ENCODE measurements at regions not wholly inside any gene's neighbourhood (a gene's known extent, or its start where the extent isn't known, plus 50 kb on each side); places are given as distances from the start of the nearest gene placed in this dataset.

- H3K9me3 ChIP-seq (replicated peaks; ENCODE audit: control insufficient read depth, insufficient read depth, low read length) = no peaks in the 10 kb centered on the region
- H3K4me2 ChIP-seq (ENCODE audit: control insufficient read depth, insufficient read depth) = no peak overlapping the region
- H4K20me1 ChIP-seq (ENCODE audit: control insufficient read depth, insufficient read depth) = no peaks in the 10 kb centered on the region
- in situ Hi-C loops (cut with MboI) = no loop called here
- no peak overlapping the region for H3K9ac ChIP-seq (ENCODE audit: control insufficient read depth, insufficient read depth, low read length)
- H3K27ac ChIP-seq (ENCODE audit: control insufficient read depth, insufficient read depth) = no peak overlapping the region
- SMC1A ChIA-PET (ENCODE audit: uncharacterized antibody, unreplicated experiment) = interaction anchor here (1.0 kb wide), 1 partner anchor 205 kb away, joined by 3 read pairs; no protein-coding TSS in a partner anchor
- no peaks in the 10 kb centered on the region for H3K36me3 ChIP-seq (ENCODE audit: control insufficient read depth in 2 of 2, insufficient read depth in 2 of 2, low read length in 1 of 2)
- TF ChIP-seq ZSCAN29 (IDR thresholded peaks at IDR 0.05) (no peak), SMAD1 (IDR thresholded peaks at IDR 0.05; ENCODE audit: low read depth, partially characterized antibody) (no peak), BMI1 (IDR thresholded peaks at IDR 0.05; ENCODE audit: borderline replicate concordance) (no peak), E4F1 (IDR thresholded peaks at IDR 0.05; ENCODE audit: borderline replicate concordance, partially characterized antibody) (no peak), MYC (IDR thresholded peaks at IDR 0.05; ENCODE audit: insufficient read depth, insufficient read length, insufficient replicate concordance, low read length, severe bottlenecking) (no peak), HSF1 (IDR thresholded peaks at IDR 0.05; ENCODE audit: low read depth, low read length) (no peak), CHD4 (IDR thresholded peaks at IDR 0.05) (no peak), RAD21 (IDR thresholded peaks at IDR 0.05; ENCODE audit: insufficient read depth, low read depth, low read length) (no peak), IRF3 (IDR thresholded peaks at IDR 0.05) (no peak), STAT3 (IDR thresholded peaks at IDR 0.05; ENCODE audit: low read depth, low read length) (no peak), CHD2 (IDR thresholded peaks at IDR 0.05; ENCODE audit: borderline replicate concordance, low read depth, low read length) (no peak), USF1 (IDR thresholded peaks at IDR 0.05; ENCODE audit: borderline replicate concordance, extremely low read length, insufficient read depth, low read depth, low read length) (no peak), RAD51 (IDR thresholded peaks at IDR 0.05) (no peak), LARP7 (IDR thresholded peaks at IDR 0.05) (no peak), SP1 (IDR thresholded peaks at IDR 0.05; ENCODE audit: low read depth, low read length) (no peak), TCF12 (IDR thresholded peaks at IDR 0.05; ENCODE audit: low read depth, low read length) (no peak)
- TF ChIP-seq, protein P1, sequence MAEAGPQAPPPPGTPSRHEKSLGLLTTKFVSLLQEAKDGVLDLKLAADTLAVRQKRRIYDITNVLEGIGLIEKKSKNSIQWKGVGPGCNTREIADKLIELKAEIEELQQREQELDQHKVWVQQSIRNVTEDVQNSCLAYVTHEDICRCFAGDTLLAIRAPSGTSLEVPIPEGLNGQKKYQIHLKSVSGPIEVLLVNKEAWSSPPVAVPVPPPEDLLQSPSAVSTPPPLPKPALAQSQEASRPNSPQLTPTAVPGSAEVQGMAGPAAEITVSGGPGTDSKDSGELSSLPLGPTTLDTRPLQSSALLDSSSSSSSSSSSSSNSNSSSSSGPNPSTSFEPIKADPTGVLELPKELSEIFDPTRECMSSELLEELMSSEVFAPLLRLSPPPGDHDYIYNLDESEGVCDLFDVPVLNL (IDR thresholded peaks at IDR 0.05; ENCODE audit: low read depth, low read length) = no peak
- no peaks in the 10 kb centered on the region for H3K27me3 ChIP-seq (replicated peaks in 1 of 2; ENCODE audit: control insufficient read depth in 2 of 2, insufficient read depth in 2 of 2, low read length in 1 of 2)
- no peak overlapping the region for H2AFZ ChIP-seq (ENCODE audit: control insufficient read depth, low read depth, low read length)
- H3K4me1 ChIP-seq (ENCODE audit: control insufficient read depth, insufficient read depth, low read length) = no peaks in the 10 kb centered on the region
- no peaks in the 10 kb centered on the region for H3K79me2 ChIP-seq (ENCODE audit: control insufficient read depth, insufficient read depth, low read length)
- RAD21 ChIA-PET (ENCODE audit: unreplicated experiment) = no interaction called here
- 49% methylated on average over 5 of the region's 5 CpGs for WGBS (ENCODE audit: insufficient coverage, insufficient replicate concordance, low lambda C conversion rate, missing lambda C conversion rate)
- POLR2A ChIA-PET = no interaction called here
- intact Hi-C loops (cut with micrococcal nuclease; ENCODE audit: unreplicated experiment) = no loop called here
- DNase-seq (ENCODE audit: low read depth, low spot score) = no peak
- no peak for FAIRE-seq
- CTCF ChIA-PET = no interaction called here
- BruUV-seq (replicated peaks) = no TSS peak
- H3K4me3 ChIP-seq = no peak overlapping the region
- no peak for ATAC-seq
Observed at GRCh38 chrX:37287741-37288444, 61.3 kb upstream of the PRRG1 start.

Data from GM12878 (cell line).